GM18858 (cell line): ENCODE measurements at regions not wholly inside any gene's neighbourhood (a gene's known extent, or its start where the extent isn't known, plus 50 kb on each side); places are given as distances from the start of the nearest gene placed in this dataset.
A peak's percentile ranks its signal among the peaks of the same experiment; 100 is the strongest.

ENCODE experiments used
- ATAC-seq: cut with Tn5 transposase; IDR thresholded peaks from one replicate; pipeline ENCODE4 v1.9.1; 2021; ENCODE audit not compliant: unreplicated experiment

GRCh38 chr3:113051787-113052186 is 61.0 kb downstream of the GTPBP8 start:
- ATAC-seq: no peak

GRCh38 chr3:113053169-113053568 is 62.4 kb downstream of the GTPBP8 start:
- no peak for ATAC-seq

- ATAC-seq: no peak
Observed at GRCh38 chr3:113054552-113054951, 63.8 kb downstream of the GTPBP8 start.

GRCh38 chr3:113055201-113055600 is 64.4 kb downstream of the GTPBP8 start:
- ATAC-seq: no peak

GRCh38 chr3:113055961-113056360 is 65.2 kb downstream of the GTPBP8 start:
- no peak for ATAC-seq

GRCh38 chr3:113057117-113057516 is 66.3 kb downstream of the GTPBP8 start:
- peak; percentile 88 for ATAC-seq

GRCh38 chr3:113058188-113058587 is 67.4 kb downstream of the GTPBP8 start:
- ATAC-seq: no peak

GRCh38 chr3:113062705-113063104 is 71.9 kb downstream of the GTPBP8 start:
- ATAC-seq: no peak

GRCh38 chr3:113063126-113063894 is 72.5 kb downstream of the GTPBP8 start:
- no peak for ATAC-seq

DNA sequence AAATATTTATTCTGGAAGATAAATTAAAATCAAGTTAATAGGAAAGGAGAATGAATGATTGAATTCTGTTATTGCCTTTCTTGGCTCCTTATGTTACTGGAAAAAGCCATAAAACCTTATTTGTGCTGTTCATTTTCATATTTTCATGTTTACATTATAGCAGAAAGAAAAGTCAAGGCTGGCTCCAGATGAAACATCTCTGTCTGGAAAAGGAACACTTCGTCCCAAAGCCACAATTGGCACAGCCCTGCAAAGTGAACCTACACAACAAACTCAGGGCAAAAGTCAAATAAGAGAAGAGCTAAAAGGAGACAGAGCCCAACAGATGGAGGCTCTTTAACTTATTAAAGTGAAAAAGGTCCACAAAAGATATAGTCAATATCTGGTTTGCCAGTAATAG is 73.4 kb downstream of the GTPBP8 start:
- no peak for ATAC-seq

GRCh38 chr3:113065336-113065735 is 74.6 kb downstream of the GTPBP8 start:
- no peak for ATAC-seq

DNA sequence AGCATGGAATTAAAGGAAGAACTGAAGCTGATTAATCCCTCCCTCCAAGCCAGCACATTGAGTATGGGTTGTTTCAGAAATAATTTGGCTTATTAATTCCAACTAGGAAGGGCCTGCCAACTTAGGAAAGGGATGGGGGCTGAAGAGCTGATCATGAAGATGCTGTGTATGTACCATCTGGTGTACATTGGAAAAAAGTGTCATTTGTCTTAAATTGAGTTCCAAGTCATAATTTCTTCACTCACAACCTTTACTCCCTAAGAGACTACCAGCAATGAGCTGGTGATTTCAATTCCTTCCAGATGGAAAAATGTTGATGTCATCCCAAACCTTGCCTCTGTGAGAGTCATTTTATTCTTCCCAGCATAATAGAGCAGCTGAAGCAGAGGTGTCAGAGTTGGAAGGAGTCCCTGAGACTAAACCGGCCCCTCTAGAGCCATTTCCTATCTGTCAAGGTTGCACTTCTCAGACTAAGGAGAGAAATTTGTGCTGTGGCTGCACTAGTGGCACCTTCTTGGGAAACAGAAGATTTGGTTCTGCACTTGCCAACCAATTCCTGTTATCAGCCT is 79.4 kb downstream of the GTPBP8 start:
- no peak for ATAC-seq

GRCh38 chr3:113070681-113071113 is 79.9 kb downstream of the GTPBP8 start:
- ATAC-seq: peak; percentile 88

- no peak for ATAC-seq
Observed at GRCh38 chr3:113075588-113075987, 84.8 kb downstream of the GTPBP8 start.

- peak; percentile 94 for ATAC-seq
Observed at GRCh38 chr3:113079218-113079961, 88.6 kb downstream of the GTPBP8 start.

GRCh38 chr3:113084777-113085176 is 94.0 kb downstream of the GTPBP8 start:
- no peak for ATAC-seq

- ATAC-seq: no peak
Observed at GRCh38 chr3:113086560-113087461, 96.0 kb downstream of the GTPBP8 start.

GRCh38 chr3:113088616-113089015 is 97.8 kb downstream of the GTPBP8 start:
- ATAC-seq: no peak

- ATAC-seq: no peak
Observed at GRCh38 chr3:113091417-113091816, 100.6 kb downstream of the GTPBP8 start.

- ATAC-seq: no peak
Observed at GRCh38 chr3:113092746-113093145, 102.0 kb downstream of the GTPBP8 start.
